GM18907 (cell line): ENCODE measurements at regions not wholly inside any gene's neighbourhood (a gene's known extent, or its start where the extent isn't known, plus 50 kb on each side); places are given as distances from the start of the nearest gene placed in this dataset.
"Not testable (repeated sequence)": the region's sequence is repeated elsewhere in the genome, so short reads cannot be mapped to it uniquely, and the experiment has no call there.

Source experiments
- ATAC-seq: cut with Tn5 transposase; IDR thresholded peaks from one replicate; pipeline ENCODE4 v1.9.1; 2021; ENCODE audit warnings: mild to moderate bottlenecking, moderate library complexity; ENCODE audit not compliant: unreplicated experiment

DNA sequence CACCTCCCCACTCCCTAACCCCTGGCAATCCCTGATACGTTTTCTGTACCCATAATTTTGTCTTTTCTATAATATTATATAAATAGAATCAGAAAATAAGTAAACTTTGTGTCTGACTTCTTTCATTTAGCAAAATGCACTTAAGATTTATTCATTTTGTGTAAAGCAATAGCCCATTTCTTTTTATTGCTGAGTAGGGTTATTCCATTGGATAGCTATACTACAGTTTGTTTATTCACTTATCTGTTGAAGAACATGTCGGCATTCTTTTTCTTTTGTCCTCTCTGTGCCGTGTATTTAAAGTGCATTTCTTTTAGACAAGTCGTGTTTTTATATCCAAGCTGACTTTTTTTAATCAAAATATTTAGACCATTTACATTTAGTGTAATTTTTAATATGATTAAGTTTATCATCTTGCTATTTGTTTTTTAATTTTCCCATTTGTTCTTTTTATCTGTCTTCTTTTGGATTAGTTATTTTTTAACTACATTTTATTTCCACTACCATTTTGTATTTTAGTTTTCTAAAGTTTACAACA is 176.4 kb upstream of the TSHZ3 start:
- no peak for ATAC-seq

DNA sequence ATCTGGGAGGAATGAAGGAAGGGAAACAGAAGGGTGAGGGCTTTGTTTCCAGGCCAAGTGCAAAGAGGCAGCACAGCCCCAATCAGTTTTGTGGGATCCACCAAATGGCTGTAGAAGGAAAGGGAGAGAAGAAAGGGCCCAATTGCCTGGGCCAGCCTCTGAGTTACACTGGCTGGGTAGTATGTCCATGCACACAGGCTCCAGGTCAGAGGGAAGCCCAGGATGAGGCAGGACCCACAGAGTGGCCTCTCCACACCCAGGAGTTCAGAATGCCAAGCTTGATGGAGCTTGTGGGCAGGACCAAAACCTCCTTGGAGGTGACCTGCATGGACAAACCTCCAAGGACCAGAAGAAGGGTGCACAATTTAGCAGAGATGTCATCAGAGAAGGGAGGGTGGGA is 178.2 kb upstream of the TSHZ3 start:
- no peak for ATAC-seq

DNA sequence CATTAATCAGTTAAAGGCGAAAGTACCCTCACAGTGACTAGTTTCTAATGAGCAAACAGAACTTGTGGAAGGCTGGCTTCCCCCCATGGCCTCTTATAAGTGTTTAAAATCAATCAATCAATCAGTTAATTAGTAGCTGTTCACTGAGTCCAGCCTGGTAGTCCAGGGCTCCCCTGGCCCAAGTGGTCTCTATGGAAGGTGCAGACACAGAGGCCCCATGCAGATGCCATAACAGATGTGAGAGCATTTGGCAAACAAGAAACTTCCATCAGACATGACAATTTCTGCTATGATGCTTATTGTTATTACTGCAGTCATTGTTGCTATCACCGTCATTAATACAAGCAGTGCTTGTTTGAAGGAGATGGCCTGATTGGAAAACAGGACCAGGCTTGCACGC is 179.0 kb upstream of the TSHZ3 start:
- no peak for ATAC-seq

DNA sequence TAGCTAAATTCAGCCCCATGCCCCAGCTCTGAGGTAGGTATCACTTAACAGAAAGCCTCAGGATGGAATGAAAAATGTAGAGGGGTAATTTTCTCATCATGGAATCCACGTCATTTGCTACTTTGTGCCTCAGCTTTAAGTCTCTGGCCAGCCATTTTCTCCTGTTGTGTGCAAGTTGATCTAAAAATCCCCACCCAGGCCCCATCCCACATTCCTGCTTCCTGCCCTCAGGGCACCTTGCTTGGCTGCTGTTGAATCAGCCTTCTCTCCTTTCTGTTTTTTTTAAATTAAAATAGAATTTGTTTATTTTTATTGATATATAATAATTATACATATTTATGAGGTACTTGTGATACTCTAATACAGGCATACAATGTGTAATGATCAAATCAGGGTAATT is 179.9 kb upstream of the TSHZ3 start:
- ATAC-seq = no peak

DNA sequence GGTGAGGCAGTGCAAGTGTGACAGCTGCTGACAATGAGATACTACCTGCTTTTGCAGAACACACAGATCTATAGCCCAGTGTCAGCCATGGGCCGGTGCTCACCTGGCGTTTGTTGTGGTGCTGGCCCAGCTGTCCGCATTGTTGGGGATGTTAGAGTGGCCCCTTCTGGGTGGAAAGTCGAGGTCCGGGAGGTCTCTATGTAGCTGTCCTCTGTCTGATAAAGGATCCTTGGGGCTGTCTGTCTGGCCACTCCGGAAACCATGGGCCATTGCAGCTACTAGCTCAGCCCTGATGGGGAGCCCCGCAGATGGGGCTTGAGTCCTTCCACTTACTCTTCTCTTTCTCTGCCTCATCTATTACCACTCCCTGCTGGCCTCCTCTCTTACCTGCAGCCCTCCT is 181.5 kb upstream of the TSHZ3 start:
- ATAC-seq = no peak

DNA sequence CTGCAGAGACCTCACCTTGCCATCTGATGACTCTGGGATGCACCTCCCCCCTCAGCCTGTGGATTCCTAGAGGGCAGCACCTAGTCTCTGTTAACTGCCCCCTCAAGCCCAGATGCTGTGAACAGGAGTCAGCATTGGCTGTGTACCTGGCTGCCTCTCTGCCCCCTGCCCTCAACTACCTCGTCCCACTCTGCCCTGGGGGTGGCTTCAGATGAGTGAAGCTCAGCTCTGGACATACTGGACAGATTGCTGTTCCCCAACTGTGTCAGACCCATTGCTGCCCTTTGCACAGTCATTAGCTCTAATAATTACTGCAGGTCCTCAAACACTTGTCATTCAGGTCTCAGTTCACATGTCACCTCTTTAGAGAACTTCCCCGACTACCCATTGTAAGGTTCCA is 182.1 kb upstream of the TSHZ3 start:
- ATAC-seq = no peak

DNA sequence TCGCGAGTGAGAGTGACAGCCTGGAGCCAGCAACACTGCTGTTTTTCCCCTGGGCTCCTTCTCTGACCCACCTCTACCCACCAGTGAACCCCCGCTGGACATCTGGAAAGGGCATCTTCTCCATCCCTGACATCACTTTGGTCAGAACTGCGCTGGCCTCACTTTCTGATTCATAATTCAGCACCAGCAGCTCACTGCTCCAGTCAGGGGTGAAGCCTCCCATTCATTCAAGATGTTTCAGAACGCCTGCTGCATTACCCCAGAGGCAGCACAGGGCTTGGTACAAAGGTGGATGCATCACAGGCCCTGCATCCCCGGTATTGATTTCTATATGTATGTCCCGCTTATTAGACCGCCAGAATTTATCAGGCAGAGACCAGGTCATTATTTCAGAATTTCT is 182.8 kb upstream of the TSHZ3 start:
- no peak for ATAC-seq

DNA sequence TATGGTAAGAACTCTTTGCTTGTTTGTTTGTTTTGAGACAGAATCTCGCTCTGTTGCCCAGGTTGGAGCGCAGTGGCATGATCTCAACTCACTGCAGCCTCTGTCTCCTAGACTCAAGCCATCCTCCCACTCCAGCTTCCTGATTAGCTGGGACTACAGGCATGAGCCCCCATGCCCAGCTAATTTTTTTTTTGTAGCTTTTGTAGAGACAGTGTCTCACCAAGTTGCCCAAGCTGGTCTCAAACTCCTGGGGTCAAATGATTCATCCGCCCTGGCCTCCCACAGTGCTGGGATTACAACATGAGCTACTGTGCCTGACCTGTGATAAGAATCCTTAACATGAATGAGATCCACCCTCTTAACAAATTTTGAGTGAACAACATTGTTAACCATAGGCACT is 183.9 kb upstream of the TSHZ3 start:
- ATAC-seq = no peak

DNA sequence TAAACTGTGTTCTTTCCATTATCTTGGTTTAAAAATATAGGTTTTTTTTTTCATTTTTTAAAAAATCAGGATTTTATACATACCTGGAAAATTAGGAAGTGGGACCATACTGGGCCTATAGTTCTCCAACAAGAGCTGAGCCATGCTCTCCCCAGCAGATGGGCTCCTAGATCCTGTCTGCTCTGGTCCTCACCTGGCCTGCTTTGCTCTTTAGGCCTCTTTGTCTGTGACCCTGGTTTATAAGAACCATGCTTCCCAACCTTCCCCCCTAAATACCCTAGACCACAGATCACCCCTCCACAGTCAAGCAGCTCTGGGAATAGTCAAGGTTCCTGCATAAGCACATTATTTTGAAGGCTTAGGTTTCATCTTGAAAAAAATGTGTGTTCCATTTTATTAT is 185.0 kb upstream of the TSHZ3 start:
- ATAC-seq = no peak

DNA sequence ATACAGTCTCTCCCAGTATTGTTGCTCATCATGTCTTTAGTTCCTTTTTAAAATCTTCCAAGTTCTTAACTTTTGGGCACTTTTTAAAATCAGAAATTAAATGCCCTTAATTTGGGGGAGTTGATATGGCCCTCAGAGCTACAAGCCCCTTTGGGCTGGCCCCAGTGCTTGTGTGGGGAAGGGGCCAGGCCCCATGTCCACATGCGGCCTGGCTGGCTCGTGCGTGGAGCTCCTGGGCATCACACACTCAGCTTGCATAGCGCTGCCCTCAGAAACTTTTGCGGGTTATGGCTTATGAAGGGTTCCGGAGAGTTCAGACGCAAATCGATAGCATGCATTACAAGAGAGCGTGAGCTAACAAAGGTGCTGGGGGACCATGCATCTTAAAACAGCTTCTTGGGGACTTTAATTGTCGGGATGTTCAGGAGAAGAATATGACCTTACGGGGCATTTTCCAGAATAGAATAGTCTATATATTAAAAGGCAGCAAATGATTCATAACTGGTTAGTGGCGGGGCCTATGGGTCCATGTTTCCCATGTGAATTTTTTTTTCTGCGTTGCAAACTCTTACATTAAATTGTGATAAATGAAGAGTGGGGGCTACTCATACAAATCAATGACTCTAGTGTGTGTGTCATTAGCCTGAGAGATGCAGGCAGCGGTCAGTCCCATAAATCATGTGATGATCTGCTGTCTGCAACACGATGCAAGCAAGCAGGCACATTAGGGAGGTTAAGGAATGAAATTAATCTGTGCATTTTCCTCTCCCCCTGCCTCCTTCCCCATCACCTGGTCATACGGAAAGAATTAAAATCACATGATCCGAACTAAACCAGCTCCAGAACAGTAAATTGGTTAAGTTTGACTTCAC is 185.8 kb upstream of the TSHZ3 start:
- ATAC-seq = no peak

DNA sequence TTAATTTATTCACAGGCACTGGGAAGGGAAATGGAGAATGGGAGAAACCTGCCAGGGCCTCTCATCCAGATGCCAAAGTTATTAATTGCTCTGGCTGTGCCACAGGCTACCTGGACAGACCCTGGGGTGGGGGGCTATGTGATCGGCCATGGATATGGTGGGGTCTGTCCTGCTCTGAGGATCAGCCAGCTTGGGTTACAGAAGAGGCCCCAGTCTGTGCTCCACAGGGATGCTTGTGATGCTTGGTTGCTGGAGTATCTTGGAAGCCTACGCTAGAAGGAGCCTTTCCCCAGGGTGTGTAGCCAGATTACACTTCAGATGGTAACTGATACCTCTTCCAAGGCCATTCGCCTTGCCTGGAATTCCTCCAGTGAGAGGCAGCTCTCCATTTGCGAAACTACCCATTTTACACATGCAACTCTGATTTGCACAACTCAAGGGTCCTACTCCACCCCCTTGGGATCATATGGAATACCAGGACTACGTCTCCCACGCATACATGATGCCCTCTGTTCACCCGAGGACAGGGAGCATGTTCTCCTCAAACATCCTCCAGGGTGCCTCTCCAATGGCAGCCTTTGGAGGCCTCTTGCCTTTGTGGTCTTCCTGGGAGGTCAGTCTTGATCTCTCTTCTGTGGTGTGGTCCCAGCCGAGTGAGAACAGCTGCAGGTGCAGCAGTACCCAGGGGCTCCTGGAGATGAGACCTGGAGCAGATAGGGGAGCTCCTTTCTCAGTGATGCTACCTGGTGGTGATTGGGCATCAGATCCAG is 186.6 kb upstream of the TSHZ3 start:
- ATAC-seq = no peak

DNA sequence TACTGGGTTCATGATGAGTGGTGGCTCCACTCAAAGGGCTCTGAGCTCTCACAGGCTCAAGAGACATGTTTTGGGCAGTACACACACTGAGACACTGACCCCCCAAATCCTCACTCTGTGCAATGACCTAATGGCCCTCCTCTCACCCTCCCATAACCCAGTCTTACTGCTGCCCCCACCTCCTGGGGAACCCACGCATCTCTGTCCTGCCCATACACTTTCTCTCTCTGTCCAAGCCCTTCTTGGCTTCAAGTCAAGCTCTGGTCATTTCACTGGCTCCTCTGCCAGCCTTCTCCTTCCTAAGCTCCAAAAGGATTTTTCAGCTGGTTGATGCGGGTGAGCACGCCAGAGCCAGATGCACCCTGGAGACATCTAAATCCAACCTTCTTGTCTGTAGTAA is 187.9 kb upstream of the TSHZ3 start:
- ATAC-seq = no peak

DNA sequence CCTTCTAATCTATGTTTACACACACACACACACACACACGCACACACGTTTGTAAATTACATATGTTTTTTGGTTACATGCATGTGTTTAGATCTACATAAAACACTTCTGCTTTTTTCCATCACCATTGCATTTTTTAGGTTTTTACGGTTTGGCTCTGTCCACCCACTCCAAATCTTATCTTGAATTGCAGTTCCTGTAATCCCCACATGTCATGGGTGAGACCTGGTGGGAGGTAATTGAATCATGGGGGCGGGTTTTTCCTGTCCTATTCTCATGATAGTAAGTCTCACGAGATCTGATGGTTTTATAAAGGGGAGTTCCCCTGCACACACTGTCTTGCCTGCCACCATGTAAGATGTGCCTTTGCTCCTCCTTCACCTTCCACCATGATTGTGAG is 188.7 kb upstream of the TSHZ3 start:
- not testable (repeated sequence) for ATAC-seq

DNA sequence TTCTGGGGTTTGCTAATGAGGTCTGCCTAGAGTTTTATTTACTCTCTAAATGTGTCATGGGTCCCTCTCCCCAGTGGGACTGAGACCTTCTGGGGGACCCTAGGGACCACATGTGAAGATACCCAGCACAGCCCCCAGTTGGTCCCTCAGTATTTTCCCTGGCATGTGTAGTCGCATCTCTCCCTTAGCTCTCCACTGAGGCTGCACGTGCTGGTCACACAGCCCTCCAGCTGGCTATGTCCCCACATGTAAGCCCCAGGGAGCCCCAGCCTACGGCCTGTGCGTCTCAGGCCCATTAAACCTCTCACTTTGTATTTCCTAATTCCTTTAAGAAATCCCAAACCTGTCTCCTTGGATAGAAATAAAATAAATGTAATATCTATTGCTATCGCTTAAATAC is 189.6 kb upstream of the TSHZ3 start:
- ATAC-seq = no peak

DNA sequence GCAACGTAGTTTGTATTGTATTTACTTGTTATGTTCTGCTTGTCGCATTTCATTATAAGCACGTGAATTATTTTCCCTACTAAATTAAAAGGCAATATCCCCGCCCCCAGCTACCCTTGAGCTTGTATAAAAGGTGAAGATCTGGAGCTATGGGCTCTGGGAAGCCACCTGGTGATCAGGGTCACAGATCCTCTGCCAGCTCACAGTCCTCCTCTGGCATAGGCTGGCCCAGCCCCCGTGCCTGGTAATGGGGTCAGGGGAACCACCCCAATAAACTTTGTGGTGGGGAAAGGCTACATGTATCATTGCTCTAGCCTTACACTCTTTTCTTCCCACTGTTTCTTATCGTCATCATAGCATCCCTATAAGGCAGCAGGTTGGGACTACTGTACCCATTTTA is 190.2 kb upstream of the TSHZ3 start:
- ATAC-seq = no peak

DNA sequence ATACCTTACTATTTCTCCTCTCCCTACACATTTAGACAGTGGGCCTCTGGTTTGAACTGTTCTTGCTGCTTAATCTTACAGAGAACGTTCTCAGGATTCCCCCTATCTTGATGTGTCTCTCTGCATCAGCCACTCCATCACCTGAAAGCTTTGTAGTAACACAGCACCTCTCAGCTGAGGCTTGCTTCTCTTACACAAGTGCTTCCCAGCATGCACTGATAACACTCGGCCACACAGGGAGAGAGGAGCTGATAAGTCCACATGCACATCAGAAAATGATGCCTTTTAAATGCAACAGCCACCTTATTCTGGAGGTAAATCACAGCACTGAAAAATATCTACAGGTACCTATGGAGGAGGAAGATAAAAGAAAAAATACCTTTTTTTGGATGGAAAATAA is 192.2 kb upstream of the TSHZ3 start:
- no peak for ATAC-seq

DNA sequence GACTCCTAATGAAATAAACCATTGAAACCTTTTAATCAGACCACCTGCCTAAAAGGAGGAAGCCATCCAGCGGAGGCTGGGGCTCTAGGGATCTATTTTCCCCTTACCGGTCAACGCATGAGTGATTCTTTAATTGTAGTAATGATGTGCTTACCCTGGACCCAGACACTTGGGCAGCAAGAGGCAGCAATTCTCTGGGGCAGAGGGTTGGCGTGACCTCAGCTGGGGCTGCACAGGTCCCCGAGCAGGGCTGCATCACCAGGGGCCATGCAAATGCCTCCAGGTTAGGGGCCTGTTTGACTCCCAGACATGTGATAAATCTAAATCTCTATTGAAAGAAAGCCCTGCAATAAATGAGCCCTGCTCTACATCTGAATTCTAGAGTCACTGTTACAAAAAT is 194.2 kb upstream of the TSHZ3 start:
- no peak for ATAC-seq

DNA sequence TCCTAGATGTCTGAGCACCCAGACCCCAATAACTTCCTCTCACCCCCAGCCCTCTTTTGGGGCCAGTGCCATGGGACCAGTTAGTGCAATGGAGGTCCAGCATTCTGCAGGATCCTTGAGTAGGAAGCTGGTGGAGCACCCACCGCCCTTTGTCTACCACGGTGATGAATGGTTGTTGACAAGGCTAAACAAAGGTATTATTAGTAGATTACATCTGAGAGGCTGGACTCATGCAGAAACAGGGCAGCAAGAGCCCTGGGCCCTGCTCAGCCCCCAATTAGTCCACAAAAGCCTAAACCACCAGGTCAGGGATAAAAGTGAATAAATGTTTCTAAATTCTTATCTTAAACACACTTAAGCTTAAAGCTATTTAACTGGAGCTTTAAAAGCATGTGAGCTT is 196.5 kb upstream of the TSHZ3 start:
- no peak for ATAC-seq

DNA sequence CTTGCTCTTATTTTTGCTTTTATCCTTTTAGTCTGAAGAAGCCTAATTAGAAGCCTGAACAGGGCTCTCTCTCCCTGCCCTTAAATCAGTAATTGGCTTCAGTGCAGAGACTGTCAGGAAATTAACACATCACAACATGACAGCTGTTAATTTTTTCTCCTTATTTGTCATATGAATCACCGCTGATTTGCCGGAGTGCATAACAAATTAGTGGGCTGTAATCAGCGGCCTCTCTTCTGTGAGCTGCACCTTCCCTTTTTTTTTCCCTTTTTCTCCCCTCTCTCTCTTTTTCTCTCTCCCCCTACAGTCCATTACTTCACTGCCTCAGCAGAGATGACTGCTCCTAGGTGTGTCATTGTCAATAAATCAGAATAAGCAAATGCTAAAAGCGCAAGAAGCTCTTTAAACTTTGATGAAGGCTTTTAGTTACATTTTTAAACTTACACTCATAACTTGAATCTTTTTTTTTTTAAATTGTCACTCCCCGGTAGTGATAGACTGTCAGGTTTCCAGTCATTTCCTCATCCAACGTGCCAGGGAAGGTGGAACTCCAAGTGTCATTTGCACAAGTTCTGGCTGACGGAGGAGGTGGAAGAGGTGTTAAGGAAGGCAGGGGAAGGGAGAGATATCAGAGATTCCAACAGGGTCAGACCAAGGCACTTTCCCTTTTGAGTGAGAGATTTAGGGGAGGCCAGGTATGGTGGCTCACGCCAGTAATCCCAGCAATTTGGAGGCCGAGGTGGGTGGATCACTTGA is 197.1 kb upstream of the TSHZ3 start:
- ATAC-seq = no peak

DNA sequence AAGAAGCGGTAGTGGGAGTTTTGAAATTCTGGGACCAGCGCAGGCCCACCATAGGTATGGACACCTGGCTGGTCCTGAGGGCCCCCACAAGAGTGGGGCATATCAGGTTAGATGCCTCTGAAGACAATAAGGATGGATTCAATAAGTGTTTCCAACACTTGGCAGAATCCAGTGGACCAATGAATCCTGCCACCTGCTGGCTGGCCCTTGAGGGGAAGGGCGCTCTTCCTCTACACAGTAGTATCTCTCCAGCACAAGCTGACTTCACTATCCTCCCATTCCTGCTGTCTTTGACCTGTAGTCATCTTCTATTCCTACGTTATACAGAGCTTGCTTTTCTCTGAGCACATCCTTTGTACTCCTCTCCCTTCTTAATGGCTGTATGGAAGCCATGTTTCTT is 199.7 kb upstream of the TSHZ3 start:
- no peak for ATAC-seq

DNA sequence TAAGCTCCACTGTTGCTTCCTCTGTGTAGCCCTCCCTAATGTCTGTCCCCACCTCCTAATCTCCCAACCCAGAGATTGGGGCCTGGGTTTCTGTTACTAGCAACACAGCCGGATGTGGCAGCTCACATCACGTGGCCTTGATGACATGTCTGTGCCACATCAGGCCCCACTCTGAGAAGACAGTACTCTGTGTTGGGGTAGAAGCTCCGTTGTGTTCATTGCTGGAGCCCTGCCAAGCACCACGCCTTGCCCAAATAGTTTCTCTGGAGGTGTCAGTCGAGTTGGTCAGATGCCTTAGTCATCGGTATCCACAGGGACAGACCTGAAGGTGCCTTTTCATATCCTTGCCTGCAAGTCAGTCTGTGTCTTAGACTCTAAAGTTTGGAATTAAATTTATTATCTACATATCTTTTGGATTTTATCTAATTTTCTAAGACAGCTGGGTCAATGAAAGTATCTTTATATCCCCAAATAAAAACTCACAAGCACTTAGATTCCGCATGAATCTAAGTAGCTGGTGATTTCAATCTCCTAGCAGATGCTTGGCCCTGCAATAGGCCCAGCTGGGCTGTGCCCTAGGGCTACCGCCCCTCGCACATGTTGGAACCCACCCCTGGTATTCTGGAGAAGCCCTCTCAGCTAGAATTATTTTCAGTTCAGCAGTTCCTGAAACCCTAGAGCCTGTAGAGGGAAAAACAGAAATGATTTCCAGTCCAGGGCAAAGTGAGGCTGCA is 204.0 kb upstream of the TSHZ3 start:
- no peak for ATAC-seq
